ENCODE measurements at regions not wholly inside any gene's neighbourhood (a gene's known extent, or its start where the extent isn't known, plus 50 kb on each side); places are given as distances from the start of the nearest gene placed in this dataset.

GRCh38 chr11:70952191-70952590 lies 300.2 kb downstream of the SHANK2 start:
- no peak for DNase-seq (ENCODE audit: low read depth)
- TF ChIP-seq MAX (IDR thresholded peaks at IDR 0.05; ENCODE audit: low read depth, low read length) (no peak), MYC (IDR thresholded peaks at IDR 0.05; ENCODE audit: low read depth, low read length) (no peak), CTCF (IDR thresholded peaks at IDR 0.05; ENCODE audit: low read depth, low read length) (no peak), POLR2A (IDR thresholded peaks at IDR 0.05; ENCODE audit: extremely low read depth, insufficient read length) (no peak)
- H3K4me3 ChIP-seq (ENCODE audit: low read depth, low read length) = no peak overlapping the region

GRCh38 chr11:70953720-70954119 lies 298.7 kb downstream of the SHANK2 start:
- TF ChIP-seq MYC (IDR thresholded peaks at IDR 0.05; ENCODE audit: low read depth, low read length) (no peak), CTCF (IDR thresholded peaks at IDR 0.05; ENCODE audit: low read depth, low read length) (no peak), MAX (IDR thresholded peaks at IDR 0.05; ENCODE audit: low read depth, low read length) (no peak), POLR2A (IDR thresholded peaks at IDR 0.05; ENCODE audit: extremely low read depth, insufficient read length) (no peak)
- no peak overlapping the region for H3K4me3 ChIP-seq (ENCODE audit: low read depth, low read length)
- no peak for DNase-seq (ENCODE audit: low read depth)

- TF ChIP-seq MAX (IDR thresholded peaks at IDR 0.05; ENCODE audit: low read depth, low read length) (no peak), POLR2A (IDR thresholded peaks at IDR 0.05; ENCODE audit: extremely low read depth, insufficient read length) (no peak), MYC (IDR thresholded peaks at IDR 0.05; ENCODE audit: low read depth, low read length) (no peak), CTCF (IDR thresholded peaks at IDR 0.05; ENCODE audit: low read depth, low read length) (no peak)
- no peak overlapping the region for H3K4me3 ChIP-seq (ENCODE audit: low read depth, low read length)
- no peak for DNase-seq (ENCODE audit: low read depth)
Measured at GRCh38 chr11:70954471-70954870, 297.9 kb downstream of the SHANK2 start.

All from NB4 (cell line).